Liver (tissue), 8 donors: ENCODE measurements at regions not wholly inside any gene's neighbourhood (a gene's known extent, or its start where the extent isn't known, plus 50 kb on each side); places are given as distances from the start of the nearest gene placed in this dataset.

Source experiments
- DNase-seq: peaks from one replicate; pipeline ENCODE4 v3.0.0-alpha.2; 2017; ENCODE audit warnings: low spot score
- H3K27ac ChIP-seq, 2 donors: one replicate each; pipeline ENCODE4 v1.7.0; 2013; ENCODE audit warnings: inconsistent platforms in 2 of 2, low read length in 2 of 2, control low read depth in 1 of 2, low read depth in 1 of 2, mild to moderate bottlenecking in 1 of 2
- H3K27me3 ChIP-seq, 4 donors: one replicate each; pipeline versions ENCODE4 v1.6.1 to v1.7.0; 2013; ENCODE audit warnings: low read length in 3 of 4, inconsistent platforms in 1 of 4, mild to moderate bottlenecking in 1 of 4, moderate library complexity in 1 of 4; ENCODE audit not compliant: control insufficient read depth in 4 of 4, insufficient read depth in 4 of 4
- H3K36me3 ChIP-seq, 4 donors: one replicate each; pipeline versions ENCODE4 v1.6.1 to v1.7.0; 2013; ENCODE audit warnings: low read length in 3 of 4, mild to moderate bottlenecking in 3 of 4, low read depth in 1 of 4, moderate library complexity in 1 of 4; ENCODE audit not compliant: control insufficient read depth in 4 of 4, insufficient read depth in 3 of 4
- H3K4me1 ChIP-seq, 4 donors: one replicate each; pipeline versions ENCODE4 v1.6.1 to v1.7.0; 2013; ENCODE audit warnings: low read length in 3 of 4, mild to moderate bottlenecking in 3 of 4, moderate library complexity in 1 of 4; ENCODE audit not compliant: control insufficient read depth in 4 of 4, insufficient read depth in 4 of 4
- H3K4me3 ChIP-seq, 3 donors: one replicate each; pipeline versions ENCODE4 v1.6.1 to v1.7.0; 2013; ENCODE audit warnings: low read length in 3 of 3, control low read depth in 1 of 3, low read depth in 1 of 3, mild to moderate bottlenecking in 1 of 3
- H3K9ac ChIP-seq, 2 donors: one replicate each; pipeline ENCODE4 v1.7.0; 2013; ENCODE audit warnings: low read length in 2 of 2, mild to moderate bottlenecking in 2 of 2, moderate library complexity in 2 of 2, control low read depth in 1 of 2, low read depth in 1 of 2
- H3K9me3 ChIP-seq, 4 donors: one replicate each; pipeline versions ENCODE4 v1.6.1 to v1.7.0; 2013; ENCODE audit warnings: low read length in 3 of 4; ENCODE audit not compliant: control insufficient read depth in 4 of 4
- ATF3 ChIP-seq: IDR thresholded peaks from 2 replicates; pipeline ENCODE4 v1.6.1; 2016; ENCODE audit warnings: antibody characterized with exemption
- CTCF ChIP-seq: fragments of 150-350 bp; IDR thresholded peaks from 2 replicates; pipeline ENCODE4 v1.5.1; 2017; ENCODE audit warnings: improper control_type of control experiment, low read depth, low read length; ENCODE audit not compliant: missing input control
- FOXA1 ChIP-seq: IDR thresholded peaks from 2 replicates; pipeline ENCODE4 v1.6.1; 2016; ENCODE audit warnings: antibody characterized with exemption
- GABPA ChIP-seq, 2 donors: IDR thresholded peaks in 1 of 2; conservative IDR thresholded peaks in 1 of 2; 2 replicates each; pipeline ENCODE4 v1.6.1; 2016; ENCODE audit warnings: antibody characterized with exemption in 2 of 2, mild to moderate bottlenecking in 1 of 2, moderate library complexity in 1 of 2
- HNF4G ChIP-seq: IDR thresholded peaks from 2 replicates; pipeline ENCODE4 v1.6.1; 2016; ENCODE audit warnings: antibody characterized with exemption
- JUND ChIP-seq, 2 donors: IDR thresholded peaks; 2 replicates each; pipeline ENCODE4 v1.6.1; 2016; ENCODE audit warnings: antibody characterized with exemption in 2 of 2
- MAX ChIP-seq: IDR thresholded peaks from 2 replicates; pipeline ENCODE4 v1.6.1; 2016; ENCODE audit warnings: antibody characterized with exemption
- RAD21 ChIP-seq, 2 donors: IDR thresholded peaks; 2 replicates each; pipeline ENCODE4 v1.6.1; 2016; ENCODE audit warnings: antibody characterized with exemption in 2 of 2, mild to moderate bottlenecking in 2 of 2
- RXRA ChIP-seq, 2 donors: IDR thresholded peaks; 2 replicates each; pipeline ENCODE4 v1.6.1; 2017 to 2018; ENCODE audit warnings: antibody characterized with exemption in 2 of 2, mild to moderate bottlenecking in 1 of 2
- SP1 ChIP-seq: IDR thresholded peaks from 2 replicates; pipeline ENCODE4 v1.6.1; 2018; ENCODE audit warnings: antibody characterized with exemption, mild to moderate bottlenecking
- TAF1 ChIP-seq: conservative IDR thresholded peaks from 2 replicates; pipeline ENCODE4 v1.6.1; 2016; ENCODE audit warnings: antibody characterized with exemption, mild to moderate bottlenecking
- YY1 ChIP-seq: IDR thresholded peaks from 2 replicates; pipeline ENCODE4 v1.6.1; 2016; ENCODE audit warnings: antibody characterized with exemption, mild to moderate bottlenecking
- WGBS: extraction: QIAGEN DNeasy Blood & Tissue Kit; methylation state at CpG from one replicate; pipeline ENCODE4 v1.1.7; 2013; 5-methylcytosine and 5-hydroxymethylcytosine counted together
- TF ChIP-seq, protein P1 (sequence below): IDR thresholded peaks from 2 replicates; pipeline ENCODE4 v1.6.1; 2016; ENCODE audit warnings: antibody characterized with exemption
- donor health status: healthy.
- donor health status: healthy.
- donor health status: healthy.
- donor health status: healthy.
- donor health status: healthy.

DNA sequence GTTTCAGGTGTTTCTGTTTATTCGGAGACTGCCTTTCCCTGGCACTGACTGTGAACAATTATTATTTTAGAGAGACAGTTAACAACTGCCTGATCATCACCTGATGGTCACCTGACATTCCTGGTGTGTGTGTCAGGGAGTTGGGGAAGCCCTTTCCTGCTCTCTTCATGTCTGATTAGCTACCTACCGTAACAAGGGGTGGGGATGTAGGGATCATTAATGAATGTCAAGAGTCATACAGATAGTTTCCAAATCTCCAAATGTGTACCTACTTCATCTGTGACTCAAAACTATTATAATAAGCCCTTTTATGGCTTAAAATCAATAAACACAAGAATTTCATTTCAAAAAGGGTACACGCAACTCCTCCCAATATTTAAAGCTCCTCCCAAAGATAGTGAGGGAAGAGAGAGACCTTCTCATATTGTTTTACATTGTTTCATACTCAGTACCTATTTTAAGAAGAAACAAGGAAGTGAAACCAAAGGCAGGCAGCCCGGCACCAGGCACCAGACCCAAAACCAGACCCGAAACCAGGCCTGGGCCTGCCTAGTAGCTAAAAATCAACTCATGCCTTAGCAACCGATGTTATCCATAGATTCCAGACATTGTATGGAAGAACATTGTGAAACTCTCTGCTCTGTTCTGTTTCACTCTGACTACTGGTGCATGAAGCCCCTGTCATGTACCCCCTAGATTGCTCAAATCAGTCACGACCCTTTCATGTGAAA lies 844.9 kb upstream of the ALCAM start:
- Histone ChIP-seq H3K4me3 (no peak overlapping the region), H3K9ac (no peak overlapping the region), H3K4me1 (no peaks in the 10 kb centered on the region), H3K27ac (no peak overlapping the region), H3K36me3 (no peaks in the 10 kb centered on the region), H3K27me3 (no peaks in the 10 kb centered on the region), H3K9me3 (no peaks in the 10 kb centered on the region)
- TF ChIP-seq FOXA1 (no peak), MAX (no peak), YY1 (no peak), RXRA (IDR thresholded peaks at IDR 0.05) (no peak), RAD21 (IDR thresholded peaks at IDR 0.05) (no peak), JUND (IDR thresholded peaks at IDR 0.05) (no peak), GABPA (IDR thresholded peaks at IDR 0.05 in 1 of 2, conservative IDR thresholded peaks at IDR 0.05 in 1 of 2) (no peak), SP1 (no peak), HNF4G (no peak), TAF1 (no peak), ATF3 (no peak)
- TF ChIP-seq, protein P1, sequence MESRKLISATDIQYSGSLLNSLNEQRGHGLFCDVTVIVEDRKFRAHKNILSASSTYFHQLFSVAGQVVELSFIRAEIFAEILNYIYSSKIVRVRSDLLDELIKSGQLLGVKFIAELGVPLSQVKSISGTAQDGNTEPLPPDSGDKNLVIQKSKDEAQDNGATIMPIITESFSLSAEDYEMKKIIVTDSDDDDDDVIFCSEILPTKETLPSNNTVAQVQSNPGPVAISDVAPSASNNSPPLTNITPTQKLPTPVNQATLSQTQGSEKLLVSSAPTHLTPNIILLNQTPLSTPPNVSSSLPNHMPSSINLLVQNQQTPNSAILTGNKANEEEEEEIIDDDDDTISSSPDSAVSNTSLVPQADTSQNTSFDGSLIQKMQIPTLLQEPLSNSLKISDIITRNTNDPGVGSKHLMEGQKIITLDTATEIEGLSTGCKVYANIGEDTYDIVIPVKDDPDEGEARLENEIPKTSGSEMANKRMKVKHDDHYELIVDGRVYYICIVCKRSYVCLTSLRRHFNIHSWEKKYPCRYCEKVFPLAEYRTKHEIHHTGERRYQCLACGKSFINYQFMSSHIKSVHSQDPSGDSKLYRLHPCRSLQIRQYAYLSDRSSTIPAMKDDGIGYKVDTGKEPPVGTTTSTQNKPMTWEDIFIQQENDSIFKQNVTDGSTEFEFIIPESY, result no peak
- 69% methylated on average over 7 of the region's 7 CpGs for WGBS
- DNase-seq, result no peak

- no peaks in the 10 kb centered on the region for H3K9me3 ChIP-seq
- no peak overlapping the region for H3K27ac ChIP-seq
- 60% methylated on average over 6 of the region's 6 CpGs for whole genome bisulfite sequencing
- no peak for DNase-seq
- H3K36me3 ChIP-seq, result no peaks in the 10 kb centered on the region
- H3K9ac ChIP-seq, result no peak overlapping the region
- no peaks in the 10 kb centered on the region for H3K4me1 ChIP-seq
- TF ChIP-seq, protein P1, result no peak
- TF ChIP-seq GABPA (IDR thresholded peaks at IDR 0.05 in 1 of 2, conservative IDR thresholded peaks at IDR 0.05 in 1 of 2) (no peak), YY1 (no peak), CTCF (no peak)
- H3K4me3 ChIP-seq, result no peak overlapping the region
- H3K27me3 ChIP-seq, result no peaks in the 10 kb centered on the region
These were observed 843.6 kb upstream of the ALCAM start for GRCh38 chr3:104523136-104523535.
